ENCODE measurements at regions not wholly inside any gene's neighbourhood (a gene's known extent, or its start where the extent isn't known, plus 50 kb on each side); places are given as distances from the start of the nearest gene placed in this dataset.

DNA sequence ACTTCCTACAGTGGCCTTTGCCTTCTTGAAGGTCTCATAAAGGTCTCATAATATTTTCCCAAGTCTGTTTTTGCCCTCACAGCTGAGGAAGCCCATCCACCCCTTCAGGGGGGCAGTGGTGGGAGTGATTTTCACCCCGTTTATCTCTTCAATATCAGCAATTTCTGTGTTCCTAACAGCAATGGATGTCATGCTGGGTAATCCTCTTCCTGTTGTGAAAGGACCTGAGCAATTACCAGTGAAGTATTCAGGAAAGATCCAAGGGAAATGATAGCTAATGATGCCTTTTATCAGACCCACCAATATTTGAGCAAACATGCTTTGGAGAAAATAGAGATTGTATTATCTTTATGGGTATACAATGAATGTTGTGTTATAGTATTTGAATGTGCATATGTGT, 226.9 kb downstream of the INSC start:
- no TSS peak for BruUV-seq (replicated peaks)
- no peaks in the 10 kb centered on the region for H3K79me2 ChIP-seq (ENCODE audit: insufficient read depth, low read length)
- no peaks in the 10 kb centered on the region for H3K4me1 ChIP-seq (ENCODE audit: insufficient read depth, low read length)
- H3K27me3 ChIP-seq (ENCODE audit: control insufficient read depth in 1 of 2, insufficient read depth in 2 of 2, low read length in 2 of 2), result no peaks in the 10 kb centered on the region
- no peak overlapping the region for H3K9ac ChIP-seq (ENCODE audit: insufficient read depth, low read depth, low read length)
- FAIRE-seq, result no peak
- no peak for ATAC-seq
- 0% methylated on average over 1 of the region's 1 CpG for WGBS (ENCODE audit: low lambda C conversion rate)
- no peaks in the 10 kb centered on the region for H3K36me3 ChIP-seq (replicated peaks in 1 of 2; ENCODE audit: control insufficient read depth in 1 of 2, insufficient read depth in 2 of 2, low read length in 2 of 2)
- H2AFZ ChIP-seq (ENCODE audit: low read length), result no peak overlapping the region
- H3K4me2 ChIP-seq (ENCODE audit: low read depth, low read length), result no peak overlapping the region
- in situ Hi-C loops (cut with HindIII; ENCODE audit: extremely low pct_ligation_motif_present, low pct_unique_long_range_greater_than_20kb) (no loop called here), intact Hi-C loops (cut with micrococcal nuclease; ENCODE audit: unreplicated experiment) (no loop called here)
- H3K9me3 ChIP-seq (ENCODE audit: low read length), result peaks cover 6% of the 10 kb centered on the region; the same call in 1 of the 2 replicates
- CTCF ChIA-PET (ENCODE audit: low intra/inter-chr PET ratio, low total read pairs), result no interaction called here
- no peaks in the 10 kb centered on the region for H4K20me1 ChIP-seq (ENCODE audit: insufficient read depth, low read length)
- no peak overlapping the region for H3K4me3 ChIP-seq (replicated peaks in 1 of 3; ENCODE audit: insufficient read depth in 1 of 3, low read depth in 2 of 3, low read length in 3 of 3)
- no peak overlapping the region for H3K27ac ChIP-seq (ENCODE audit: extremely low read length, insufficient read depth, low read length)
- DNase-seq (ENCODE audit: low spot score), result no peak
- POLR2A ChIA-PET, result no interaction called here
- TF ChIP-seq RNF2 (conservative IDR thresholded peaks at IDR 0.05; ENCODE audit: low read depth), result no peak
- TF ChIP-seq MTF1 (CRISPR knock-in tag; IDR thresholded peaks at IDR 0.05), result no peak
- TF ChIP-seq SAP130 (CRISPR knock-in tag; IDR thresholded peaks at IDR 0.05; ENCODE audit: low read depth), result no peak
- TF ChIP-seq, protein P1, sequence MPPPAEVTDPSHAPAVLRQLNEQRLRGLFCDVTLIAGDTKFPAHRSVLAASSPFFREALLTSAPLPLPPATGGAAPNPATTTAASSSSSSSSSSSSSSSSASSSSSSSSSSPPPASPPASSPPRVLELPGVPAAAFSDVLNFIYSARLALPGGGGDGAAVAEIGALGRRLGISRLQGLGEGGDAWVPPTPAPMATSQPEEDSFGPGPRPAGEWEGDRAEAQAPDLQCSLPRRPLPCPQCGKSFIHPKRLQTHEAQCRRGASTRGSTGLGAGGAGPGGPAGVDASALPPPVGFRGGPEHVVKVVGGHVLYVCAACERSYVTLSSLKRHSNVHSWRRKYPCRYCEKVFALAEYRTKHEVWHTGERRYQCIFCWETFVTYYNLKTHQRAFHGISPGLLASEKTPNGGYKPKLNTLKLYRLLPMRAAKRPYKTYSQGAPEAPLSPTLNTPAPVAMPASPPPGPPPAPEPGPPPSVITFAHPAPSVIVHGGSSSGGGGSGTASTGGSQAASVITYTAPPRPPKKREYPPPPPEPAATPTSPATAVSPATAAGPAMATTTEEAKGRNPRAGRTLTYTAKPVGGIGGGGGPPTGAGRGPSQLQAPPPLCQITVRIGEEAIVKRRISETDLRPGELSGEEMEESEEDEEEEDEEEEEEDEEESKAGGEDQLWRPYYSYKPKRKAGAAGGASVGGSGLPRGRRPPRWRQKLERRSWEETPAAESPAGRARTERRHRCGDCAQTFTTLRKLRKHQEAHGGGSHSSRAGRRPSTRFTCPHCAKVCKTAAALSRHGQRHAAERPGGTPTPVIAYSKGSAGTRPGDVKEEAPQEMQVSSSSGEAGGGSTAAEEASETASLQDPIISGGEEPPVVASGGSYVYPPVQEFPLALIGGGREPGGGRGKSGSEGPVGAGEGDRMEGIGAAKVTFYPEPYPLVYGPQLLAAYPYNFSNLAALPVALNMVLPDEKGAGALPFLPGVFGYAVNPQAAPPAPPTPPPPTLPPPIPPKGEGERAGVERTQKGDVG (CRISPR knock-in tag; IDR thresholded peaks at IDR 0.05; ENCODE audit: borderline replicate concordance), result no peak
- no peak for TF ChIP-seq PHF20 (CRISPR knock-in tag; IDR thresholded peaks at IDR 0.05)
- no peak for TF ChIP-seq GTF2F1 (IDR thresholded peaks at IDR 0.05; ENCODE audit: low read length)
- TF ChIP-seq, protein P2, sequence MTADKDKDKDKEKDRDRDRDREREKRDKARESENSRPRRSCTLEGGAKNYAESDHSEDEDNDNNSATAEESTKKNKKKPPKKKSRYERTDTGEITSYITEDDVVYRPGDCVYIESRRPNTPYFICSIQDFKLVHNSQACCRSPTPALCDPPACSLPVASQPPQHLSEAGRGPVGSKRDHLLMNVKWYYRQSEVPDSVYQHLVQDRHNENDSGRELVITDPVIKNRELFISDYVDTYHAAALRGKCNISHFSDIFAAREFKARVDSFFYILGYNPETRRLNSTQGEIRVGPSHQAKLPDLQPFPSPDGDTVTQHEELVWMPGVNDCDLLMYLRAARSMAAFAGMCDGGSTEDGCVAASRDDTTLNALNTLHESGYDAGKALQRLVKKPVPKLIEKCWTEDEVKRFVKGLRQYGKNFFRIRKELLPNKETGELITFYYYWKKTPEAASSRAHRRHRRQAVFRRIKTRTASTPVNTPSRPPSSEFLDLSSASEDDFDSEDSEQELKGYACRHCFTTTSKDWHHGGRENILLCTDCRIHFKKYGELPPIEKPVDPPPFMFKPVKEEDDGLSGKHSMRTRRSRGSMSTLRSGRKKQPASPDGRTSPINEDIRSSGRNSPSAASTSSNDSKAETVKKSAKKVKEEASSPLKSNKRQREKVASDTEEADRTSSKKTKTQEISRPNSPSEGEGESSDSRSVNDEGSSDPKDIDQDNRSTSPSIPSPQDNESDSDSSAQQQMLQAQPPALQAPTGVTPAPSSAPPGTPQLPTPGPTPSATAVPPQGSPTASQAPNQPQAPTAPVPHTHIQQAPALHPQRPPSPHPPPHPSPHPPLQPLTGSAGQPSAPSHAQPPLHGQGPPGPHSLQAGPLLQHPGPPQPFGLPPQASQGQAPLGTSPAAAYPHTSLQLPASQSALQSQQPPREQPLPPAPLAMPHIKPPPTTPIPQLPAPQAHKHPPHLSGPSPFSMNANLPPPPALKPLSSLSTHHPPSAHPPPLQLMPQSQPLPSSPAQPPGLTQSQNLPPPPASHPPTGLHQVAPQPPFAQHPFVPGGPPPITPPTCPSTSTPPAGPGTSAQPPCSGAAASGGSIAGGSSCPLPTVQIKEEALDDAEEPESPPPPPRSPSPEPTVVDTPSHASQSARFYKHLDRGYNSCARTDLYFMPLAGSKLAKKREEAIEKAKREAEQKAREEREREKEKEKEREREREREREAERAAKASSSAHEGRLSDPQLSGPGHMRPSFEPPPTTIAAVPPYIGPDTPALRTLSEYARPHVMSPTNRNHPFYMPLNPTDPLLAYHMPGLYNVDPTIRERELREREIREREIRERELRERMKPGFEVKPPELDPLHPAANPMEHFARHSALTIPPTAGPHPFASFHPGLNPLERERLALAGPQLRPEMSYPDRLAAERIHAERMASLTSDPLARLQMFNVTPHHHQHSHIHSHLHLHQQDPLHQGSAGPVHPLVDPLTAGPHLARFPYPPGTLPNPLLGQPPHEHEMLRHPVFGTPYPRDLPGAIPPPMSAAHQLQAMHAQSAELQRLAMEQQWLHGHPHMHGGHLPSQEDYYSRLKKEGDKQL (CRISPR knock-in tag; IDR thresholded peaks at IDR 0.05; ENCODE audit: low read depth), result no peak
- TF ChIP-seq HMG20A (CRISPR knock-in tag; IDR thresholded peaks at IDR 0.05; ENCODE audit: borderline replicate concordance), result no peak
- TF ChIP-seq, protein P3, sequence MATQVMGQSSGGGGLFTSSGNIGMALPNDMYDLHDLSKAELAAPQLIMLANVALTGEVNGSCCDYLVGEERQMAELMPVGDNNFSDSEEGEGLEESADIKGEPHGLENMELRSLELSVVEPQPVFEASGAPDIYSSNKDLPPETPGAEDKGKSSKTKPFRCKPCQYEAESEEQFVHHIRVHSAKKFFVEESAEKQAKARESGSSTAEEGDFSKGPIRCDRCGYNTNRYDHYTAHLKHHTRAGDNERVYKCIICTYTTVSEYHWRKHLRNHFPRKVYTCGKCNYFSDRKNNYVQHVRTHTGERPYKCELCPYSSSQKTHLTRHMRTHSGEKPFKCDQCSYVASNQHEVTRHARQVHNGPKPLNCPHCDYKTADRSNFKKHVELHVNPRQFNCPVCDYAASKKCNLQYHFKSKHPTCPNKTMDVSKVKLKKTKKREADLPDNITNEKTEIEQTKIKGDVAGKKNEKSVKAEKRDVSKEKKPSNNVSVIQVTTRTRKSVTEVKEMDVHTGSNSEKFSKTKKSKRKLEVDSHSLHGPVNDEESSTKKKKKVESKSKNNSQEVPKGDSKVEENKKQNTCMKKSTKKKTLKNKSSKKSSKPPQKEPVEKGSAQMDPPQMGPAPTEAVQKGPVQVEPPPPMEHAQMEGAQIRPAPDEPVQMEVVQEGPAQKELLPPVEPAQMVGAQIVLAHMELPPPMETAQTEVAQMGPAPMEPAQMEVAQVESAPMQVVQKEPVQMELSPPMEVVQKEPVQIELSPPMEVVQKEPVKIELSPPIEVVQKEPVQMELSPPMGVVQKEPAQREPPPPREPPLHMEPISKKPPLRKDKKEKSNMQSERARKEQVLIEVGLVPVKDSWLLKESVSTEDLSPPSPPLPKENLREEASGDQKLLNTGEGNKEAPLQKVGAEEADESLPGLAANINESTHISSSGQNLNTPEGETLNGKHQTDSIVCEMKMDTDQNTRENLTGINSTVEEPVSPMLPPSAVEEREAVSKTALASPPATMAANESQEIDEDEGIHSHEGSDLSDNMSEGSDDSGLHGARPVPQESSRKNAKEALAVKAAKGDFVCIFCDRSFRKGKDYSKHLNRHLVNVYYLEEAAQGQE (IDR thresholded peaks at IDR 0.05; ENCODE audit: borderline replicate concordance in 1 of 2, low read depth in 1 of 2, low read length in 2 of 2), result no peak
- TF ChIP-seq ZNF567 (CRISPR knock-in tag; IDR thresholded peaks at IDR 0.05; ENCODE audit: borderline replicate concordance), result no peak
- no peak for TF ChIP-seq ZMYM4 (CRISPR knock-in tag; IDR thresholded peaks at IDR 0.05)
- TF ChIP-seq, protein P4, sequence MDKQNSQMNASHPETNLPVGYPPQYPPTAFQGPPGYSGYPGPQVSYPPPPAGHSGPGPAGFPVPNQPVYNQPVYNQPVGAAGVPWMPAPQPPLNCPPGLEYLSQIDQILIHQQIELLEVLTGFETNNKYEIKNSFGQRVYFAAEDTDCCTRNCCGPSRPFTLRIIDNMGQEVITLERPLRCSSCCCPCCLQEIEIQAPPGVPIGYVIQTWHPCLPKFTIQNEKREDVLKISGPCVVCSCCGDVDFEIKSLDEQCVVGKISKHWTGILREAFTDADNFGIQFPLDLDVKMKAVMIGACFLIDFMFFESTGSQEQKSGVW (CRISPR knock-in tag; IDR thresholded peaks at IDR 0.05; ENCODE audit: borderline replicate concordance), result no peak
